HUES6 (cell line): ENCODE measurements at regions not wholly inside any gene's neighbourhood (a gene's known extent, or its start where the extent isn't known, plus 50 kb on each side); places are given as distances from the start of the nearest gene placed in this dataset.

ENCODE experiments used
- H3K27ac ChIP-seq: 2 replicates; pipeline ENCODE4 v1.7.0; 2013; ENCODE audit warnings: low read depth, mild to moderate bottlenecking, low read length, inconsistent platforms
- H3K27me3 ChIP-seq: 2 replicates; pipeline ENCODE4 v1.6.1; 2013; ENCODE audit warnings: low read length; ENCODE audit not compliant: control insufficient read depth, insufficient read depth
- H3K36me3 ChIP-seq: 2 replicates; pipeline ENCODE4 v1.6.1; 2013; ENCODE audit warnings: low read length; ENCODE audit not compliant: control insufficient read depth, insufficient read depth
- H3K4me1 ChIP-seq: 2 replicates; pipeline ENCODE4 v1.6.1; 2013; ENCODE audit warnings: low read length; ENCODE audit not compliant: control insufficient read depth, insufficient read depth
- H3K4me3 ChIP-seq: 2 replicates; pipeline ENCODE4 v1.5.1; 2013; ENCODE audit warnings: low read depth, low read length
- H3K9ac ChIP-seq: one replicate; pipeline ENCODE4 v1.6.1; 2013; ENCODE audit warnings: mild to moderate bottlenecking, low read length
- H3K9me3 ChIP-seq: 2 replicates; pipeline ENCODE4 v1.6.1; 2013; ENCODE audit warnings: low read depth, low read length; ENCODE audit not compliant: control insufficient read depth, insufficient read depth

- no peaks in the 10 kb centered on the region for H3K36me3 ChIP-seq
- H3K9me3 ChIP-seq: no peaks in the 10 kb centered on the region
- no peaks in the 10 kb centered on the region for H3K27me3 ChIP-seq
- no peak overlapping the region for H3K9ac ChIP-seq
- no peak overlapping the region for H3K27ac ChIP-seq
- H3K4me1 ChIP-seq: peaks cover 2% of the 10 kb centered on the region
- no peak overlapping the region for H3K4me3 ChIP-seq
Observed at GRCh38 chr3:194237110-194237509, 101.2 kb downstream of the HES1 start.

GRCh38 chr3:194240766-194241165 lies 104.8 kb downstream of the HES1 start:
- Histone ChIP-seq H3K36me3 (no peaks in the 10 kb centered on the region), H3K9me3 (no peaks in the 10 kb centered on the region), H3K27ac (no peak overlapping the region), H3K27me3 (no peaks in the 10 kb centered on the region), H3K4me1 (peaks cover 2% of the 10 kb centered on the region; the same call in 1 of the 2 replicates), H3K4me3 (no peak overlapping the region), H3K9ac (no peak overlapping the region)

GRCh38 chr3:194243172-194243837 lies 107.4 kb downstream of the HES1 start:
- H3K27me3 ChIP-seq: no peaks in the 10 kb centered on the region
- H3K4me3 ChIP-seq: no peak overlapping the region
- peaks cover 15% of the 10 kb centered on the region; the same call in 1 of the 2 replicates for H3K4me1 ChIP-seq
- no peak overlapping the region for H3K9ac ChIP-seq
- H3K36me3 ChIP-seq: no peaks in the 10 kb centered on the region
- no peak overlapping the region for H3K27ac ChIP-seq
- H3K9me3 ChIP-seq: no peaks in the 10 kb centered on the region

GRCh38 chr3:194244167-194244566 lies 107.0 kb downstream of the CPN2 start:
- Histone ChIP-seq H3K27ac (no peak overlapping the region), H3K9me3 (no peaks in the 10 kb centered on the region), H3K4me1 (peaks cover 15% of the 10 kb centered on the region; the same call in 1 of the 2 replicates), H3K9ac (no peak overlapping the region), H3K36me3 (no peaks in the 10 kb centered on the region), H3K27me3 (no peaks in the 10 kb centered on the region), H3K4me3 (no peak overlapping the region)

- no peaks in the 10 kb centered on the region for H3K27me3 ChIP-seq
- no peak overlapping the region for H3K4me3 ChIP-seq
- H3K9ac ChIP-seq: no peak overlapping the region
- no peaks in the 10 kb centered on the region for H3K9me3 ChIP-seq
- no peaks in the 10 kb centered on the region for H3K36me3 ChIP-seq
- H3K27ac ChIP-seq: no peak overlapping the region
- H3K4me1 ChIP-seq: peaks cover 15% of the 10 kb centered on the region; the same call in 1 of the 2 replicates
Observed at GRCh38 chr3:194245474-194245873, 105.7 kb downstream of the CPN2 start.

- Histone ChIP-seq H3K9ac (no peak overlapping the region), H3K4me1 (peaks cover 15% of the 10 kb centered on the region; the same call in 1 of the 2 replicates), H3K27ac (no peak overlapping the region), H3K9me3 (no peaks in the 10 kb centered on the region), H3K36me3 (no peaks in the 10 kb centered on the region), H3K4me3 (no peak overlapping the region), H3K27me3 (no peaks in the 10 kb centered on the region)
Observed at GRCh38 chr3:194245975-194246561, 105.1 kb downstream of the CPN2 start.

GRCh38 chr3:194246709-194247349 lies 104.3 kb downstream of the CPN2 start:
- peaks cover 15% of the 10 kb centered on the region; the same call in 1 of the 2 replicates for H3K4me1 ChIP-seq

GRCh38 chr3:194247350-194247740 lies 103.8 kb downstream of the CPN2 start:
- Histone ChIP-seq H3K4me3 (no peak overlapping the region), H3K9me3 (no peaks in the 10 kb centered on the region), H3K9ac (no peak overlapping the region), H3K36me3 (no peaks in the 10 kb centered on the region), H3K4me1 (peaks cover 15% of the 10 kb centered on the region; the same call in 1 of the 2 replicates), H3K27me3 (no peaks in the 10 kb centered on the region), H3K27ac (no peak overlapping the region)

More at GRCh38 chr3:194246709-194247349, 104.3 kb downstream of the CPN2 start:
- Histone ChIP-seq H3K9ac (no peak overlapping the region), H3K9me3 (no peaks in the 10 kb centered on the region), H3K27ac (no peak overlapping the region), H3K4me3 (no peak overlapping the region), H3K27me3 (no peaks in the 10 kb centered on the region), H3K36me3 (no peaks in the 10 kb centered on the region)

- no peak overlapping the region for H3K27ac ChIP-seq
- no peaks in the 10 kb centered on the region for H3K36me3 ChIP-seq
- H3K9ac ChIP-seq: no peak overlapping the region
- H3K27me3 ChIP-seq: no peaks in the 10 kb centered on the region; the same call in 1 of the 2 replicates
- no peak overlapping the region for H3K4me3 ChIP-seq
- H3K4me1 ChIP-seq: peaks cover 15% of the 10 kb centered on the region; the same call in 1 of the 2 replicates
- no peaks in the 10 kb centered on the region for H3K9me3 ChIP-seq
Observed at GRCh38 chr3:194249323-194250097, 101.6 kb downstream of the CPN2 start.

- Histone ChIP-seq H3K9ac (no peak overlapping the region), H3K27me3 (no peaks in the 10 kb centered on the region; the same call in 1 of the 2 replicates), H3K4me3 (no peak overlapping the region), H3K27ac (no peak overlapping the region), H3K36me3 (no peaks in the 10 kb centered on the region), H3K9me3 (no peaks in the 10 kb centered on the region), H3K4me1 (peaks cover 19% of the 10 kb centered on the region)
Observed at GRCh38 chr3:194250098-194251002, 100.8 kb downstream of the CPN2 start.
